ENCODE measurements at regions not wholly inside any gene's neighbourhood (a gene's known extent, or its start where the extent isn't known, plus 50 kb on each side); places are given as distances from the start of the nearest gene placed in this dataset.

- WGBS (ENCODE audit: extremely low coverage, insufficient coverage, insufficient read length) = no CpG with 5 or more reads among the region's 3 CpGs
- H2AFZ ChIP-seq (ENCODE audit: insufficient read depth, low read length, poor library complexity) = no peak overlapping the region
- no peak overlapping the region for H4K12ac ChIP-seq (ENCODE audit: low read depth, low read length)
Observed at GRCh38 chrX:122246937-122247336, 937.1 kb upstream of the GRIA3 start.

GRCh38 chrX:122248681-122249080 is 935.4 kb upstream of the GRIA3 start:
- Histone ChIP-seq H3K4me2 (ENCODE audit: low read length) (no peak overlapping the region), H3K79me1 (ENCODE audit: low read length) (no peaks in the 10 kb centered on the region), H3K23ac (ENCODE audit: low read length) (no peak overlapping the region), H3K14ac (ENCODE audit: low read length) (no peak overlapping the region), H3K27ac (ENCODE audit: low read depth, low read length) (no peak overlapping the region), H3K4me3 (ENCODE audit: low read depth, low read length) (no peak overlapping the region), H4K91ac (ENCODE audit: low read depth, low read length) (no peak overlapping the region), H2BK120ac (ENCODE audit: insufficient read depth, low read length, poor library complexity) (no peak overlapping the region), H3K4me1 (ENCODE audit: control insufficient read depth in 1 of 2, insufficient read depth in 2 of 2, low read length in 2 of 2) (no peaks in the 10 kb centered on the region), H3K18ac (ENCODE audit: low read length) (no peak overlapping the region), H4K8ac (ENCODE audit: low read depth, low read length) (no peak overlapping the region), H2BK12ac (ENCODE audit: low read length) (no peak overlapping the region), H4K12ac (ENCODE audit: low read depth, low read length) (no peak overlapping the region), H3K27me3 (ENCODE audit: insufficient read depth, low read length) (no peaks in the 10 kb centered on the region), H2BK5ac (ENCODE audit: low read depth, low read length, poor library complexity) (no peak overlapping the region), H3K4ac (ENCODE audit: low read depth, low read length) (no peak overlapping the region), H3K9me3 (ENCODE audit: insufficient read depth, low read depth, low read length) (no peaks in the 10 kb centered on the region), H3K79me2 (ENCODE audit: control insufficient read depth, insufficient read depth, low read length, poor library complexity) (no peaks in the 10 kb centered on the region), H3K36me3 (ENCODE audit: control insufficient read depth in 1 of 2, insufficient read depth in 2 of 2, low read length in 2 of 2) (no peaks in the 10 kb centered on the region), H2AK5ac (ENCODE audit: low read length) (no peak overlapping the region), H3K9ac (ENCODE audit: low read length) (no peak overlapping the region), H2AFZ (ENCODE audit: insufficient read depth, low read length, poor library complexity) (no peak overlapping the region)
- no peak for DNase-seq

More at GRCh38 chrX:122246937-122247336, 937.1 kb upstream of the GRIA3 start:
- no peak overlapping the region for H3K27ac ChIP-seq (ENCODE audit: low read depth, low read length)
- no peak overlapping the region for H2AK5ac ChIP-seq (ENCODE audit: low read length)
- H3K23ac ChIP-seq (ENCODE audit: low read length) = no peak overlapping the region
- H3K4ac ChIP-seq (ENCODE audit: low read depth, low read length) = no peak overlapping the region
- no peaks in the 10 kb centered on the region for H3K79me2 ChIP-seq (ENCODE audit: control insufficient read depth, insufficient read depth, low read length, poor library complexity)
- no peak for DNase-seq
- no peak overlapping the region for H3K18ac ChIP-seq (ENCODE audit: low read length)
- H3K4me2 ChIP-seq (ENCODE audit: low read length) = no peak overlapping the region
- H3K79me1 ChIP-seq (ENCODE audit: low read length) = no peaks in the 10 kb centered on the region
- H3K27me3 ChIP-seq (ENCODE audit: insufficient read depth, low read length) = no peaks in the 10 kb centered on the region
- H4K8ac ChIP-seq (ENCODE audit: low read depth, low read length) = no peak overlapping the region
- no peak overlapping the region for H2BK12ac ChIP-seq (ENCODE audit: low read length)
- H2BK5ac ChIP-seq (ENCODE audit: low read depth, low read length, poor library complexity) = no peak overlapping the region
- no peak overlapping the region for H3K4me3 ChIP-seq (ENCODE audit: low read depth, low read length)
- H3K9me3 ChIP-seq (ENCODE audit: insufficient read depth, low read depth, low read length) = no peaks in the 10 kb centered on the region
- H3K4me1 ChIP-seq (ENCODE audit: control insufficient read depth in 1 of 2, insufficient read depth in 2 of 2, low read length in 2 of 2) = no peaks in the 10 kb centered on the region
- no peak overlapping the region for H3K9ac ChIP-seq (ENCODE audit: low read length)
- H4K91ac ChIP-seq (ENCODE audit: low read depth, low read length) = no peak overlapping the region
- H3K14ac ChIP-seq (ENCODE audit: low read length) = no peak overlapping the region
- no peak overlapping the region for H2BK120ac ChIP-seq (ENCODE audit: insufficient read depth, low read length, poor library complexity)
- H3K36me3 ChIP-seq (ENCODE audit: control insufficient read depth in 1 of 2, insufficient read depth in 2 of 2, low read length in 2 of 2) = no peaks in the 10 kb centered on the region

GRCh38 chrX:122252454-122252853 is 931.6 kb upstream of the GRIA3 start:
- H3K18ac ChIP-seq (ENCODE audit: low read length) = no peak overlapping the region
- no peak overlapping the region for H3K9ac ChIP-seq (ENCODE audit: low read length)
- H3K4me1 ChIP-seq (ENCODE audit: control insufficient read depth in 1 of 2, insufficient read depth in 2 of 2, low read length in 2 of 2) = no peaks in the 10 kb centered on the region
- H4K91ac ChIP-seq (ENCODE audit: low read depth, low read length) = no peak overlapping the region
- no peak for DNase-seq
- WGBS (ENCODE audit: extremely low coverage, insufficient coverage, insufficient read length) = no CpG with 5 or more reads among the region's 5 CpGs
- H3K9me3 ChIP-seq (ENCODE audit: insufficient read depth, low read depth, low read length) = no peaks in the 10 kb centered on the region
- no peak overlapping the region for H2AFZ ChIP-seq (ENCODE audit: insufficient read depth, low read length, poor library complexity)
- H3K4ac ChIP-seq (ENCODE audit: low read depth, low read length) = no peak overlapping the region
- no peaks in the 10 kb centered on the region for H3K79me2 ChIP-seq (ENCODE audit: control insufficient read depth, insufficient read depth, low read length, poor library complexity)
- H2BK5ac ChIP-seq (ENCODE audit: low read depth, low read length, poor library complexity) = no peak overlapping the region
- no peak overlapping the region for H3K4me2 ChIP-seq (ENCODE audit: low read length)
- no peak overlapping the region for H3K27ac ChIP-seq (ENCODE audit: low read depth, low read length)
- no peak overlapping the region for H3K14ac ChIP-seq (ENCODE audit: low read length)
- no peak overlapping the region for H2BK120ac ChIP-seq (ENCODE audit: insufficient read depth, low read length, poor library complexity)
- no peak overlapping the region for H3K4me3 ChIP-seq (ENCODE audit: low read depth, low read length)
- no peaks in the 10 kb centered on the region for H3K36me3 ChIP-seq (ENCODE audit: control insufficient read depth in 1 of 2, insufficient read depth in 2 of 2, low read length in 2 of 2)
- H4K8ac ChIP-seq (ENCODE audit: low read depth, low read length) = no peak overlapping the region
- no peak overlapping the region for H3K23ac ChIP-seq (ENCODE audit: low read length)
- no peaks in the 10 kb centered on the region for H3K27me3 ChIP-seq (ENCODE audit: insufficient read depth, low read length)
- no peak overlapping the region for H2AK5ac ChIP-seq (ENCODE audit: low read length)
- no peak overlapping the region for H2BK12ac ChIP-seq (ENCODE audit: low read length)
- no peak overlapping the region for H4K12ac ChIP-seq (ENCODE audit: low read depth, low read length)
- no peaks in the 10 kb centered on the region for H3K79me1 ChIP-seq (ENCODE audit: low read length)

GRCh38 chrX:122268353-122268752 is 915.7 kb upstream of the GRIA3 start:
- H4K91ac ChIP-seq (ENCODE audit: low read depth, low read length) = no peak overlapping the region
- no peak overlapping the region for H4K8ac ChIP-seq (ENCODE audit: low read depth, low read length)
- H2AK5ac ChIP-seq (ENCODE audit: low read length) = no peak overlapping the region
- H2AFZ ChIP-seq (ENCODE audit: insufficient read depth, low read length, poor library complexity) = no peak overlapping the region
- H3K4me2 ChIP-seq (ENCODE audit: low read length) = no peak overlapping the region
- DNase-seq = no peak
- H3K23ac ChIP-seq (ENCODE audit: low read length) = no peak overlapping the region
- H3K79me1 ChIP-seq (ENCODE audit: low read length) = no peaks in the 10 kb centered on the region
- no peak overlapping the region for H2BK120ac ChIP-seq (ENCODE audit: insufficient read depth, low read length, poor library complexity)
- no peak overlapping the region for H3K27ac ChIP-seq (ENCODE audit: low read depth, low read length)
- no peak overlapping the region for H3K18ac ChIP-seq (ENCODE audit: low read length)
- no peak overlapping the region for H3K4me3 ChIP-seq (ENCODE audit: low read depth, low read length)
- no peaks in the 10 kb centered on the region for H3K27me3 ChIP-seq (ENCODE audit: insufficient read depth, low read length)
- H3K4ac ChIP-seq (ENCODE audit: low read depth, low read length) = no peak overlapping the region
- no peaks in the 10 kb centered on the region for H3K9me3 ChIP-seq (ENCODE audit: insufficient read depth, low read depth, low read length)
- H3K79me2 ChIP-seq (ENCODE audit: control insufficient read depth, insufficient read depth, low read length, poor library complexity) = no peaks in the 10 kb centered on the region
- H3K14ac ChIP-seq (ENCODE audit: low read length) = no peak overlapping the region
- H2BK5ac ChIP-seq (ENCODE audit: low read depth, low read length, poor library complexity) = no peak overlapping the region
- no peaks in the 10 kb centered on the region for H3K4me1 ChIP-seq (ENCODE audit: control insufficient read depth in 1 of 2, insufficient read depth in 2 of 2, low read length in 2 of 2)
- no peak overlapping the region for H3K9ac ChIP-seq (ENCODE audit: low read length)
- H4K12ac ChIP-seq (ENCODE audit: low read depth, low read length) = no peak overlapping the region
- H3K36me3 ChIP-seq (ENCODE audit: control insufficient read depth in 1 of 2, insufficient read depth in 2 of 2, low read length in 2 of 2) = no peaks in the 10 kb centered on the region
- H2BK12ac ChIP-seq (ENCODE audit: low read length) = no peak overlapping the region
